Smooth muscle cell (in vitro differentiated cells): ENCODE measurements at regions not wholly inside any gene's neighbourhood (a gene's known extent, or its start where the extent isn't known, plus 50 kb on each side); places are given as distances from the start of the nearest gene placed in this dataset.

Experiments used
- DNase-seq: peaks from one replicate; lab custom pipeline; 2025; ENCODE audit not compliant: unreplicated experiment; lab: John Stamatoyannopoulos, UW
- H2AFZ ChIP-seq: fragments of 200-600 bp; sonication (generic); 2 replicates; pipeline ENCODE4 v1.6.0; 2016; ENCODE audit warnings: antibody characterized with exemption, low read depth, mild to moderate bottlenecking
- H3F3A ChIP-seq: fragments of 200-600 bp; sonication (generic); 2 replicates; pipeline ENCODE4 v1.6.0; 2017; ENCODE audit warnings: antibody characterized with exemption, low read depth
- H3K27ac ChIP-seq: fragments of 200-600 bp; sonication (generic); 2 replicates; pipeline ENCODE4 v1.5.1; 2016; ENCODE audit warnings: low read depth, mild to moderate bottlenecking
- H3K27me3 ChIP-seq: fragments of 200-600 bp; sonication (generic); 2 replicates; pipeline ENCODE4 v1.6.1; 2016; ENCODE audit warnings: low read depth, mild to moderate bottlenecking
- H3K36me3 ChIP-seq: fragments of 200-600 bp; sonication (generic); 2 replicates; pipeline ENCODE4 v1.5.1; 2016; ENCODE audit warnings: low read depth
- H3K4me1 ChIP-seq: fragments of 200-600 bp; sonication (generic); 2 replicates; pipeline ENCODE4 v1.5.1; 2016; ENCODE audit warnings: low read depth
- H3K4me2 ChIP-seq: fragments of 200-600 bp; sonication (generic); 2 replicates; pipeline ENCODE4 v1.6.0; 2016; ENCODE audit warnings: mild to moderate bottlenecking
- H3K4me3 ChIP-seq: fragments of 200-600 bp; sonication (generic); 2 replicates; pipeline ENCODE4 v1.5.1; 2016; ENCODE audit warnings: mild to moderate bottlenecking
- H3K79me2 ChIP-seq: fragments of 200-600 bp; sonication (generic); 2 replicates; pipeline ENCODE4 v1.6.0; 2016; ENCODE audit warnings: low read depth, mild to moderate bottlenecking
- H3K9ac ChIP-seq: fragments of 200-600 bp; sonication (generic); 2 replicates; pipeline ENCODE4 v1.6.0; 2016; ENCODE audit warnings: low read depth
- H3K9me3 ChIP-seq: fragments of 200-600 bp; sonication (generic); replicated peaks from 2 replicates; pipeline ENCODE4 v1.5.1; 2016; ENCODE audit warnings: low read depth
- H4K20me1 ChIP-seq: fragments of 200-600 bp; sonication (generic); 2 replicates; pipeline ENCODE4 v1.6.0; 2016; ENCODE audit warnings: low read depth
- CTCF ChIP-seq: fragments of 200-600 bp; sonication (generic); IDR thresholded peaks from 2 replicates; pipeline ENCODE4 v1.5.1; 2017; ENCODE audit warnings: borderline replicate concordance, mild to moderate bottlenecking, antibody characterized with exemption; ENCODE audit not compliant: insufficient read depth, poor library complexity, severe bottlenecking
- WGBS: methylation state at CpG from one replicate; pipeline ENCODE4 v1.1.7; 2016; ENCODE audit warnings: low lambda C conversion rate; 5-methylcytosine and 5-hydroxymethylcytosine counted together

- Histone ChIP-seq H3K79me2 (no peaks in the 10 kb centered on the region), H3K36me3 (no peaks in the 10 kb centered on the region), H3F3A (no peaks in the 10 kb centered on the region), H3K27ac (no peak overlapping the region), H3K4me1 (no peaks in the 10 kb centered on the region), H3K4me2 (no peak overlapping the region), H3K9ac (no peak overlapping the region), H2AFZ (no peak overlapping the region), H3K4me3 (no peak overlapping the region), H4K20me1 (no peaks in the 10 kb centered on the region), H3K9me3 (no peaks in the 10 kb centered on the region), H3K27me3 (no peaks in the 10 kb centered on the region)
- DNase-seq, result no peak
- TF ChIP-seq CTCF, result no peak
- 45% methylated on average over 1 of the region's 1 CpG for WGBS
Measured at GRCh38 chr3:1703169-1703568, 395.5 kb upstream of the CNTN4 start.

GRCh38 chr3:1710663-1711062, 388.0 kb upstream of the CNTN4 start:
- TF ChIP-seq CTCF, result no peak
- Histone ChIP-seq H3K4me1 (no peaks in the 10 kb centered on the region), H2AFZ (no peak overlapping the region), H3F3A (no peaks in the 10 kb centered on the region), H3K79me2 (no peaks in the 10 kb centered on the region), H3K9me3 (no peaks in the 10 kb centered on the region), H3K27me3 (no peaks in the 10 kb centered on the region), H3K36me3 (no peaks in the 10 kb centered on the region), H3K4me2 (no peak overlapping the region), H3K9ac (no peak overlapping the region), H4K20me1 (no peaks in the 10 kb centered on the region), H3K4me3 (no peak overlapping the region), H3K27ac (no peak overlapping the region)
- DNase-seq, result no peak
- WGBS, result 95% methylated on average over 11 of the region's 11 CpGs

GRCh38 chr3:1717524-1717923, 381.1 kb upstream of the CNTN4 start:
- TF ChIP-seq CTCF, result no peak
- no peak overlapping the region for H3K4me3 ChIP-seq
- no peaks in the 10 kb centered on the region for H3K9me3 ChIP-seq
- no peaks in the 10 kb centered on the region for H3K36me3 ChIP-seq
- H3K79me2 ChIP-seq, result no peaks in the 10 kb centered on the region
- no peaks in the 10 kb centered on the region for H3K4me1 ChIP-seq
- no peaks in the 10 kb centered on the region for H4K20me1 ChIP-seq
- no peak overlapping the region for H3K9ac ChIP-seq
- peak overlapping the region; percentile 34 for H3K27ac ChIP-seq
- H3K27me3 ChIP-seq, result no peaks in the 10 kb centered on the region
- H3K4me2 ChIP-seq, result peak overlapping the region; percentile 54
- H3F3A ChIP-seq, result no peaks in the 10 kb centered on the region
- no peak overlapping the region for H2AFZ ChIP-seq
- no peak for DNase-seq

- Histone ChIP-seq H3K9ac (no peak overlapping the region), H3K27ac (no peak overlapping the region), H3K9me3 (no peaks in the 10 kb centered on the region), H3K27me3 (no peaks in the 10 kb centered on the region), H2AFZ (peak overlapping the region; percentile 24), H3K79me2 (no peaks in the 10 kb centered on the region), H3K4me2 (peak overlapping the region; percentile 64), H3K4me3 (no peak overlapping the region), H3K36me3 (no peaks in the 10 kb centered on the region), H3F3A (no peaks in the 10 kb centered on the region), H3K4me1 (peaks cover 5% of the 10 kb centered on the region), H4K20me1 (no peaks in the 10 kb centered on the region)
- 30% methylated on average over 1 of the region's 1 CpG for WGBS
- no peak for DNase-seq
- no peak for TF ChIP-seq CTCF
Measured at GRCh38 chr3:1723726-1724125, 374.9 kb upstream of the CNTN4 start.
